Spinal cord (tissue), 9 donors: ENCODE measurements at regions not wholly inside any gene's neighbourhood (a gene's known extent, or its start where the extent isn't known, plus 50 kb on each side); places are given as distances from the start of the nearest gene placed in this dataset.
"Not testable (repeated sequence)": the region's sequence is repeated elsewhere in the genome, so short reads cannot be mapped to it uniquely, and the experiment has no call there.

Experiments
- DNase-seq, 6 donors: peaks; one replicate each; pipeline versions ENCODE4 v3.0.0 to v3.0.0-alpha.2; 2013 to 2015; ENCODE audit warnings: low spot score in 6 of 6, low read depth in 4 of 6
- H3K27ac ChIP-seq: one replicate; pipeline ENCODE4 v1.5.1; 2013; ENCODE audit warnings: low read depth, low read length, control low read depth
- H3K27me3 ChIP-seq: one replicate; pipeline ENCODE4 v1.6.1; 2013; ENCODE audit warnings: low read length; ENCODE audit not compliant: control insufficient read depth, insufficient read depth
- H3K36me3 ChIP-seq: one replicate; pipeline ENCODE4 v1.6.1; 2013; ENCODE audit warnings: low read length; ENCODE audit not compliant: control insufficient read depth, insufficient read depth
- H3K4me1 ChIP-seq: one replicate; pipeline ENCODE4 v1.6.1; 2013; ENCODE audit warnings: low read length; ENCODE audit not compliant: control insufficient read depth, insufficient read depth
- H3K4me3 ChIP-seq: one replicate; pipeline ENCODE4 v1.5.1; 2013; ENCODE audit warnings: low read depth, low read length, control low read depth
- H3K9me3 ChIP-seq: one replicate; pipeline ENCODE4 v1.6.1; 2013; ENCODE audit warnings: low read length; ENCODE audit not compliant: control insufficient read depth, insufficient read depth
- WGBS: methylation state at CpG from one replicate; pipeline ENCODE4 v1.1.5; 2013; ENCODE audit warnings: missing lambda C conversion rate; ENCODE audit not compliant: insufficient coverage; 5-methylcytosine and 5-hydroxymethylcytosine counted together
- donor health status: healthy.

GRCh38 chr5:35561396-35561795, 56.3 kb upstream of the SPEF2 start:
- H3K27me3 ChIP-seq = no peaks in the 10 kb centered on the region
- no peaks in the 10 kb centered on the region for H3K36me3 ChIP-seq
- H3K4me3 ChIP-seq = no peak overlapping the region
- no peaks in the 10 kb centered on the region for H3K4me1 ChIP-seq
- H3K27ac ChIP-seq = no peak overlapping the region
- H3K9me3 ChIP-seq = peaks cover 5% of the 10 kb centered on the region
- peak in 1 of 6 donors; percentile 13 for DNase-seq

GRCh38 chr5:35557748-35558147, 59.9 kb upstream of the SPEF2 start:
- DNase-seq = no peak
- no peaks in the 10 kb centered on the region for H3K4me1 ChIP-seq
- WGBS = no CpG with 5 or more reads among the region's 1 CpG
- no peak overlapping the region for H3K27ac ChIP-seq
- H3K36me3 ChIP-seq = no peaks in the 10 kb centered on the region
- H3K4me3 ChIP-seq = no peak overlapping the region
- peaks cover 2% of the 10 kb centered on the region for H3K9me3 ChIP-seq
- H3K27me3 ChIP-seq = no peaks in the 10 kb centered on the region

GRCh38 chr5:35557199-35557598, 60.5 kb upstream of the SPEF2 start:
- H3K4me3 ChIP-seq = no peak overlapping the region
- no peaks in the 10 kb centered on the region for H3K36me3 ChIP-seq
- H3K4me1 ChIP-seq = no peaks in the 10 kb centered on the region
- H3K9me3 ChIP-seq = peaks cover 2% of the 10 kb centered on the region
- no peak overlapping the region for H3K27ac ChIP-seq
- DNase-seq = no peak
- H3K27me3 ChIP-seq = no peaks in the 10 kb centered on the region
- WGBS = no CpG with 5 or more reads among the region's 2 CpGs

- peak in 1 of 6 donors; percentile 28 for DNase-seq
- Histone ChIP-seq H3K36me3 (no peaks in the 10 kb centered on the region), H3K4me3 (no peak overlapping the region), H3K27ac (no peak overlapping the region), H3K27me3 (no peaks in the 10 kb centered on the region), H3K4me1 (no peaks in the 10 kb centered on the region), H3K9me3 (no peaks in the 10 kb centered on the region)
- 78% methylated on average over 2 of the region's 3 CpGs for WGBS
These were observed 63.6 kb upstream of the SPEF2 start for GRCh38 chr5:35554016-35554415.

- Histone ChIP-seq H3K27me3 (no peaks in the 10 kb centered on the region), H3K4me3 (no peak overlapping the region), H3K36me3 (no peaks in the 10 kb centered on the region), H3K4me1 (no peaks in the 10 kb centered on the region), H3K9me3 (no peaks in the 10 kb centered on the region), H3K27ac (no peak overlapping the region)
- 97% methylated on average over 2 of the region's 4 CpGs for WGBS
- DNase-seq = no peak
These were observed 72.5 kb upstream of the SPEF2 start for GRCh38 chr5:35545190-35545589.

- Histone ChIP-seq H3K4me1 (no peaks in the 10 kb centered on the region), H3K4me3 (no peak overlapping the region), H3K9me3 (no peaks in the 10 kb centered on the region), H3K27ac (no peak overlapping the region), H3K27me3 (no peaks in the 10 kb centered on the region), H3K36me3 (no peaks in the 10 kb centered on the region)
- no CpG with 5 or more reads among the region's 1 CpG for WGBS
- DNase-seq = no peak
These were observed 74.3 kb upstream of the SPEF2 start for GRCh38 chr5:35543408-35543807.

- H3K27me3 ChIP-seq = no peaks in the 10 kb centered on the region
- 100% methylated on average over 1 of the region's 3 CpGs for WGBS
- H3K4me3 ChIP-seq = no peak overlapping the region
- no peaks in the 10 kb centered on the region for H3K4me1 ChIP-seq
- peak in 2 of 6 donors; percentile 3 to 60 for DNase-seq
- H3K9me3 ChIP-seq = no peaks in the 10 kb centered on the region
- no peak overlapping the region for H3K27ac ChIP-seq
- no peaks in the 10 kb centered on the region for H3K36me3 ChIP-seq
These were observed 77.7 kb upstream of the SPEF2 start for GRCh38 chr5:35540002-35540401.

- no peaks in the 10 kb centered on the region for H3K9me3 ChIP-seq
- WGBS = 90% methylated on average over 3 of the region's 7 CpGs
These were observed 79.3 kb upstream of the SPEF2 start for GRCh38 chr5:35538198-35538931.

GRCh38 chr5:35533156-35533555, 84.5 kb upstream of the SPEF2 start:
- H3K36me3 ChIP-seq = no peaks in the 10 kb centered on the region
- H3K4me1 ChIP-seq = no peaks in the 10 kb centered on the region
- H3K4me3 ChIP-seq = no peak overlapping the region
- no peak overlapping the region for H3K27ac ChIP-seq
- DNase-seq = no peak
- H3K9me3 ChIP-seq = no peaks in the 10 kb centered on the region
- no CpG with 5 or more reads among the region's 3 CpGs for WGBS
- no peaks in the 10 kb centered on the region for H3K27me3 ChIP-seq

More at GRCh38 chr5:35538198-35538931, 79.3 kb upstream of the SPEF2 start:
- Histone ChIP-seq H3K4me1 (no peaks in the 10 kb centered on the region), H3K4me3 (no peak overlapping the region), H3K27me3 (no peaks in the 10 kb centered on the region), H3K36me3 (no peaks in the 10 kb centered on the region), H3K27ac (no peak overlapping the region)
- DNase-seq = no peak

GRCh38 chr5:35531553-35531952, 86.1 kb upstream of the SPEF2 start:
- not testable (repeated sequence) for H3K9me3 ChIP-seq, H3K27ac ChIP-seq, DNase-seq, H3K4me3 ChIP-seq, H3K36me3 ChIP-seq, H3K4me1 ChIP-seq, H3K27me3 ChIP-seq
- WGBS = 98% methylated on average over 28 of the region's 29 CpGs
